GM12891 (cell line): ENCODE measurements at regions not wholly inside any gene's neighbourhood (a gene's known extent, or its start where the extent isn't known, plus 50 kb on each side); places are given as distances from the start of the nearest gene placed in this dataset.
A peak's percentile ranks its signal among the peaks of the same experiment; 100 is the strongest.

Source experiments
- DNase-seq: peaks from one replicate; pipeline ENCODE4 v3.0.0; 2011; ENCODE audit warnings: low spot score; ENCODE audit not compliant: insufficient read length
- FAIRE-seq: peaks from 2 replicates; lab custom pipeline; 2011; peaks lifted over from hg19 to GRCh38; lab: Jason Lieb, UNC
- PAX5 ChIP-seq: IDR thresholded peaks from 2 replicates; pipeline ENCODE4 v1.6.1; 2011; ENCODE audit warnings: low read length, moderate library complexity, mild to moderate bottlenecking; ENCODE audit not compliant: insufficient read depth, severe bottlenecking
- POLR2A ChIP-seq: IDR thresholded peaks from 2 replicates; pipeline ENCODE4 v1.6.1; 2011; ENCODE audit warnings: low read depth, low read length, control low read depth
- POLR2AphosphoS5 ChIP-seq: IDR thresholded peaks from 2 replicates; pipeline ENCODE4 v1.6.1; 2011; ENCODE audit warnings: low read depth, low read length, control low read depth
- POU2F2 ChIP-seq: IDR thresholded peaks from 2 replicates; pipeline ENCODE4 v1.6.1; 2011; ENCODE audit warnings: low read depth, mild to moderate bottlenecking, control low read depth, low read length, moderate library complexity
- SPI1 ChIP-seq: IDR thresholded peaks from 2 replicates; pipeline ENCODE4 v1.6.1; 2011; ENCODE audit warnings: low read depth, low read length, control low read depth
- TAF1 ChIP-seq: IDR thresholded peaks from 2 replicates; pipeline ENCODE4 v1.6.1; 2011; ENCODE audit warnings: low read depth, low read length, control low read depth

- TF ChIP-seq SPI1, result no peak
- TF ChIP-seq POLR2AphosphoS5, result no peak
- TF ChIP-seq TAF1, result no peak
- no peak for TF ChIP-seq POU2F2
- no peak for TF ChIP-seq PAX5
- TF ChIP-seq POLR2A, result no peak
- no peak for DNase-seq
- FAIRE-seq, result no peak
These were observed 361.0 kb upstream of the RUNX1 start for GRCh38 chr21:35410123-35410522.

- DNase-seq (no peak), FAIRE-seq (no peak)
- no peak for TF ChIP-seq TAF1
- TF ChIP-seq SPI1, result no peak
- no peak for TF ChIP-seq POLR2AphosphoS5
- TF ChIP-seq PAX5, result no peak
- no peak for TF ChIP-seq POLR2A
- no peak for TF ChIP-seq POU2F2
These were observed 359.3 kb upstream of the RUNX1 start for GRCh38 chr21:35408401-35408800.

- DNase-seq (no peak), FAIRE-seq (no peak)
- no peak for TF ChIP-seq POU2F2
- TF ChIP-seq POLR2AphosphoS5, result no peak
These were observed 357.5 kb upstream of the RUNX1 start for GRCh38 chr21:35406635-35407034.

GRCh38 chr21:35405981-35406380 is 356.9 kb upstream of the RUNX1 start:
- FAIRE-seq (no peak), DNase-seq (no peak)
- TF ChIP-seq SPI1 (no peak), TAF1 (no peak), POU2F2 (no peak), POLR2AphosphoS5 (no peak), PAX5 (no peak), POLR2A (no peak)

GRCh38 chr21:35404247-35404646 is 355.1 kb upstream of the RUNX1 start:
- DNase-seq (no peak), FAIRE-seq (no peak)
- no peak for TF ChIP-seq POLR2A
- TF ChIP-seq PAX5, result no peak
- no peak for TF ChIP-seq POLR2AphosphoS5
- no peak for TF ChIP-seq POU2F2
- TF ChIP-seq SPI1, result no peak
- no peak for TF ChIP-seq TAF1

- no peak for FAIRE-seq
- DNase-seq, result no peak
- TF ChIP-seq SPI1, result no peak
- TF ChIP-seq POU2F2, result no peak
- TF ChIP-seq PAX5, result no peak
- no peak for TF ChIP-seq POLR2AphosphoS5
- TF ChIP-seq TAF1, result no peak
- no peak for TF ChIP-seq POLR2A
These were observed 353.0 kb upstream of the RUNX1 start for GRCh38 chr21:35402061-35402460.

- DNase-seq, result no peak
- FAIRE-seq, result no peak
- TF ChIP-seq SPI1 (no peak), POU2F2 (no peak), PAX5 (no peak)
These were observed 352.4 kb upstream of the RUNX1 start for GRCh38 chr21:35401476-35401875.

- DNase-seq (peak; percentile 24), FAIRE-seq (peak; percentile 72)
- TF ChIP-seq PAX5 (no peak), SPI1 (no peak), POLR2A (no peak), POLR2AphosphoS5 (no peak), TAF1 (no peak), POU2F2 (no peak)
These were observed 351.3 kb upstream of the RUNX1 start for GRCh38 chr21:35400233-35400939.

GRCh38 chr21:35399706-35400105 is 350.6 kb upstream of the RUNX1 start:
- TF ChIP-seq POLR2AphosphoS5 (no peak), TAF1 (no peak), PAX5 (no peak), SPI1 (no peak), POU2F2 (no peak), POLR2A (no peak)
- DNase-seq (no peak), FAIRE-seq (no peak)

- no peak for DNase-seq
- FAIRE-seq, result no peak
- TF ChIP-seq POLR2AphosphoS5, result no peak
- TF ChIP-seq POLR2A, result no peak
- no peak for TF ChIP-seq SPI1
- no peak for TF ChIP-seq POU2F2
- TF ChIP-seq TAF1, result no peak
- TF ChIP-seq PAX5, result no peak
These were observed 350.0 kb upstream of the RUNX1 start for GRCh38 chr21:35399002-35399530.

GRCh38 chr21:35398346-35398982 is 349.4 kb upstream of the RUNX1 start:
- FAIRE-seq, result no peak
- DNase-seq, result no peak
- TF ChIP-seq PAX5, result no peak
- no peak for TF ChIP-seq SPI1
- no peak for TF ChIP-seq POLR2A
- TF ChIP-seq TAF1, result no peak
- no peak for TF ChIP-seq POLR2AphosphoS5
- no peak for TF ChIP-seq POU2F2
